SK-N-SH (cell line): ENCODE measurements at regions not wholly inside any gene's neighbourhood (a gene's known extent, or its start where the extent isn't known, plus 50 kb on each side); places are given as distances from the start of the nearest gene placed in this dataset.

Experiments
- CTCF ChIP-seq: fragments of 200-600 bp; sonication (generic); IDR thresholded peaks from 2 replicates; pipeline ENCODE4 v1.6.1; 2017; ENCODE audit warnings: antibody characterized with exemption, mild to moderate bottlenecking, moderate library complexity
- ELF1 ChIP-seq: IDR thresholded peaks from 2 replicates; pipeline ENCODE4 v1.4.0; 2012
- JUND ChIP-seq: IDR thresholded peaks from 2 replicates; pipeline ENCODE4 v1.4.0; 2012
- NFIC ChIP-seq: IDR thresholded peaks from 2 replicates; pipeline ENCODE4 v1.4.0; 2012; ENCODE audit warnings: borderline replicate concordance
- POLR2AphosphoS5 ChIP-seq: IDR thresholded peaks from 2 replicates; pipeline ENCODE4 v1.6.1; 2012; ENCODE audit warnings: low read depth, low read length
- RCOR1 ChIP-seq: fragments of 150-350 bp; IDR thresholded peaks from 2 replicates; pipeline ENCODE4 v1.6.1; 2017; ENCODE audit warnings: antibody characterized with exemption, low read length
- SMC3 ChIP-seq: IDR thresholded peaks from 2 replicates; pipeline ENCODE4 v1.6.1; 2012; ENCODE audit warnings: low read depth, low read length, improper control_type of control experiment

- TF ChIP-seq POLR2AphosphoS5 (no peak), CTCF (no peak), RCOR1 (no peak), JUND (no peak), ELF1 (no peak), SMC3 (no peak), NFIC (no peak)
Measured at GRCh38 chr9:82247318-82247717, 258.7 kb downstream of the SPATA31D1 start.
